K562 (cell line): ENCODE measurements at regions not wholly inside any gene's neighbourhood (a gene's known extent, or its start where the extent isn't known, plus 50 kb on each side); places are given as distances from the start of the nearest gene placed in this dataset.
"Not testable (repeated sequence)": the region's sequence is repeated elsewhere in the genome, so short reads cannot be mapped to it uniquely, and the experiment has no call there.

Source experiments
- ATAC-seq: fragments of 200-7000 bp; cut with Tn5 transposase; 3 replicates; pipeline ENCODE4 v1.9.1; 2020; ENCODE audit warnings: moderate library complexity
- BruUV-seq: library from RNA; stranded (reverse); fragments of 400-500 nt; replicated peaks from 2 replicates; lab custom pipeline; 2021; lab: Mats Ljungman, UMichigan
- CTCF ChIA-PET: fragments of 300-600 bp; formaldehyde crosslinking; extraction: SDS; loops from one replicate; lab custom pipeline; 2021; ENCODE audit warnings: low intra/inter-chr PET ratio; lab: Yijun Ruan, JAX
- POLR2A ChIA-PET: fragments of 300-600, 350-650 bp; sonication (Branson Sonifier 250); formaldehyde crosslinking; extraction: SDS; loops from one replicate; lab custom pipeline; 2021; ENCODE audit warnings: antibody characterized with exemption, inconsistent platforms; lab: Yijun Ruan, JAX
- DNase-seq, 4 experiments: peaks; one replicate each; pipeline versions ENCODE4 v3.0.0 to v3.0.0-alpha.2; 2011 to 2018; ENCODE audit warnings: low spot score in 3 of 4, mixed read lengths in 3 of 4; ENCODE audit errors: extremely low read depth in 1 of 4
- FAIRE-seq: peaks from 2 replicates; lab custom pipeline; 2011; peaks lifted over from hg19 to GRCh38; lab: Jason Lieb, UNC
- H2AFZ ChIP-seq: 2 replicates; pipeline ENCODE4 v1.6.0; 2011; ENCODE audit warnings: low read depth, low read length, control low read depth, inconsistent platforms
- H3K27ac ChIP-seq: fragments of 200-600 bp; 3 replicates; pipeline ENCODE4 v1.8.0; 2011; ENCODE audit warnings: low read depth, mild to moderate bottlenecking, control low read depth, inconsistent platforms, low read length, moderate library complexity, mixed read lengths; ENCODE audit errors: extremely low read depth
- H3K27me3 ChIP-seq, 2 experiments: fragments of 300-600 bp in 1 of 2; 2 replicates in 1 of 2; 3 replicates in 1 of 2; pipeline versions ENCODE4 v1.6.0 to v1.8.0; 2011; ENCODE audit warnings: inconsistent platforms in 2 of 2, low read length in 2 of 2, mild to moderate bottlenecking in 1 of 2, mixed read lengths in 1 of 2, moderate library complexity in 1 of 2; ENCODE audit not compliant: control insufficient read depth in 2 of 2, insufficient read depth in 2 of 2
- H3K36me3 ChIP-seq: fragments of 300-600 bp; 3 replicates; pipeline ENCODE4 v1.8.0; 2011; ENCODE audit warnings: mild to moderate bottlenecking, low read length, inconsistent platforms; ENCODE audit not compliant: control insufficient read depth, insufficient read depth
- H3K4me1 ChIP-seq, 2 experiments: fragments of 200-600 bp in 1 of 2; replicated peaks in 1 of 2; 2 replicates in 1 of 2; 3 replicates in 1 of 2; pipeline versions ENCODE4 v1.5.1 to v1.8.0; 2011; ENCODE audit warnings: inconsistent platforms in 2 of 2, low read length in 2 of 2, mild to moderate bottlenecking in 1 of 2, mixed read lengths in 1 of 2, moderate library complexity in 1 of 2; ENCODE audit not compliant: control insufficient read depth in 2 of 2, insufficient read depth in 2 of 2
- H3K4me2 ChIP-seq: 2 replicates; pipeline ENCODE4 v1.6.1; 2011; ENCODE audit warnings: low read length, control low read depth, inconsistent platforms, mixed read lengths; ENCODE audit not compliant: insufficient read depth
- H3K4me3 ChIP-seq: fragments of 200-600 bp; sonication (generic), shearing (Covaris generic); 2 replicates; pipeline ENCODE4 v1.5.1; 2016; ENCODE audit warnings: control low read depth, inconsistent platforms
- H3K79me2 ChIP-seq: fragments of 200-600 bp; 3 replicates; pipeline ENCODE4 v1.8.0; 2011; ENCODE audit warnings: low read length, inconsistent platforms; ENCODE audit not compliant: control insufficient read depth, insufficient read depth
- H3K9ac ChIP-seq, 2 experiments: 2 replicates each; pipeline versions ENCODE4 v1.6.0 to v1.6.1; 2011; ENCODE audit warnings: low read depth in 2 of 2, low read length in 2 of 2, control low read depth in 1 of 2, inconsistent platforms in 1 of 2, mild to moderate bottlenecking in 1 of 2, mixed read lengths in 1 of 2; ENCODE audit not compliant: insufficient read depth in 1 of 2
- H3K9me1 ChIP-seq: one replicate; pipeline ENCODE4 v1.6.0; 2011; ENCODE audit warnings: inconsistent platforms, mild to moderate bottlenecking, low read length, moderate library complexity; ENCODE audit not compliant: control insufficient read depth, insufficient read depth
- H3K9me3 ChIP-seq: replicated peaks from 2 replicates; pipeline ENCODE4 v1.5.1; 2011; ENCODE audit warnings: low read depth, low read length, inconsistent platforms; ENCODE audit not compliant: control insufficient read depth, insufficient read depth
- H4K20me1 ChIP-seq: replicated peaks from 2 replicates; pipeline ENCODE4 v1.6.1; 2011; ENCODE audit warnings: low read length, inconsistent platforms, mixed read lengths; ENCODE audit not compliant: control insufficient read depth, insufficient read depth
- WGBS: fragments of 100-300 bp; shearing (Covaris generic); methylation state at CpG from one replicate; pipeline ENCODE4 v1.1.6; 2016; ENCODE audit warnings: low coverage, mixed read lengths; ENCODE audit not compliant: insufficient coverage; ENCODE audit errors: missing lambda C conversion rate; 5-methylcytosine and 5-hydroxymethylcytosine counted together
- in situ Hi-C: fragments of 300-500 bp; cut with MboI; formaldehyde crosslinking; loops from 4 replicates; pipeline ENCODE4 v1.15.0; 2018; ENCODE audit warnings: inconsistent platforms, mixed read lengths
- intact Hi-C: fragments of 100-400 bp; cut with micrococcal nuclease; formaldehyde crosslinking; loops from 2 replicates; pipeline ENCODE4 v1.14.2; 2022

GRCh38 chr11:89585471-89585870 is 94.3 kb upstream of the NOX4 start:
- H3K27ac ChIP-seq, H2AFZ ChIP-seq, H3K4me2 ChIP-seq, BruUV-seq, H4K20me1 ChIP-seq, FAIRE-seq, ATAC-seq, H3K9me1 ChIP-seq, H3K27me3 ChIP-seq, H3K36me3 ChIP-seq, H3K4me1 ChIP-seq, DNase-seq, H3K79me2 ChIP-seq, POLR2A ChIA-PET, in situ Hi-C loops, H3K9me3 ChIP-seq, CTCF ChIA-PET, H3K9ac ChIP-seq, intact Hi-C loops, H3K4me3 ChIP-seq: not testable (repeated sequence)
- WGBS, result 0% methylated on average over 2 of the region's 2 CpGs

DNA sequence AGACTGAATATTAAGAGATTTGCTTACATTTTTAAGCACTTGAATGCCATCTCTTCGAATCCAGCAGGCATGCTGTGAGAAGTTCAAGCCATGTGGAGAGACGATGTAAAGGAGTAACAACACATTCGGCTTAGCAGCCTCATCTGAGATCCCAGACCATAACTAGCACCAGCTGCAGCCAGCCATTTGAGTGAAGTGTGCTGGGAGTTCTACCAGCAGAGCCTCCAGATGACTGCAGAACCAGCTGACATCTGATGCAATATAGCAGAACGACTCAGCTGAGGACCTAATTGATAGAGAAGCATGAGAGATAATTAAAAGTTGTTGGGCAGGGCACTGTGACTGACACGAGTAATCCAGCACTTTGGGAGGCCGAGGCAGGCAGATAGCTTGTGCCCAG is 98.2 kb upstream of the NOX4 start:
- POLR2A ChIA-PET, FAIRE-seq, intact Hi-C loops, H3K27me3 ChIP-seq, ATAC-seq, H3K36me3 ChIP-seq, H3K9me1 ChIP-seq, H4K20me1 ChIP-seq, H3K4me1 ChIP-seq, DNase-seq, CTCF ChIA-PET, H2AFZ ChIP-seq, H3K27ac ChIP-seq, H3K9ac ChIP-seq, BruUV-seq, H3K4me3 ChIP-seq, in situ Hi-C loops, H3K9me3 ChIP-seq, H3K79me2 ChIP-seq, H3K4me2 ChIP-seq: not testable (repeated sequence)
- 0% methylated on average over 3 of the region's 6 CpGs for WGBS

DNA sequence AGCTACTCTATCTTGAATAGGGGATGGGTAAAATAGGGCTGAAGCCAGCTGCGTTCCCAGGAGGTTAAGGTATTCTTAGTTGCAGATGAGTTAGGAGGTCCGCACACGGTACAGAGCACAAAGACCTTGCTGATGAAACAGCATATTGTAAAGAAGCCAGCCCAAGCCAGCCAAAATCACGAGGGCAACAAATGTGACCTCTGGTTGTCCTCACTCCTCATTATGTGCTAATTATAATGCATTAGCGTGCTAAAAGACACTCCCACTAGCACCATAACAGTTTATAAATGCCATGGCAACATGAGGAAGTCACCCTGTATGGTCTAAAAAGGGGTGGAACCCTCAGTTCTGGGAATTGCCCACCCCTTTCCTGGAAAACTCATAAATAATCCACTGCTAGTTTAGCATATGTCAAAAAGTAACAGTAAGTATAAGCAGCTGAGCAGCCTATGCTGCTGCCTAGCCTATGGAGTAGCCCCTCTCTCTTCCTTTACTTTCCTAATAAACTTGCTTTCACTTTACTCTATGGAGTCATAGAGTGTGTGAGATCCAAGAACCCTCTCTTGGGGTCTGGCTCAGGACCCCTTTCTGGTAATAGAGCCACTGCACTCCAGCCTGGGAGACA is 98.9 kb upstream of the NOX4 start:
- H3K9me3 ChIP-seq, H3K9me1 ChIP-seq, BruUV-seq, DNase-seq, H2AFZ ChIP-seq, H3K4me2 ChIP-seq, H3K9ac ChIP-seq, H3K27me3 ChIP-seq, in situ Hi-C loops, H4K20me1 ChIP-seq, H3K36me3 ChIP-seq, CTCF ChIA-PET, ATAC-seq, FAIRE-seq, H3K4me1 ChIP-seq, H3K27ac ChIP-seq, POLR2A ChIA-PET, H3K4me3 ChIP-seq, H3K79me2 ChIP-seq: not testable (repeated sequence)
- intact Hi-C loops, result loop anchor here (10.0 kb wide), 1 partner anchor 745 kb away; no protein-coding TSS in a partner anchor
- 2% methylated on average over 5 of the region's 5 CpGs for WGBS

GRCh38 chr11:89601263-89601662 is 108.8 kb upstream of the TRIM77 start:
- H4K20me1 ChIP-seq, H3K27ac ChIP-seq, POLR2A ChIA-PET, H3K4me1 ChIP-seq, H3K9ac ChIP-seq, H3K4me3 ChIP-seq, intact Hi-C loops, DNase-seq, BruUV-seq, H3K36me3 ChIP-seq, H3K9me3 ChIP-seq, H3K4me2 ChIP-seq, H3K27me3 ChIP-seq, CTCF ChIA-PET, ATAC-seq, H3K9me1 ChIP-seq, in situ Hi-C loops, H3K79me2 ChIP-seq, H2AFZ ChIP-seq, FAIRE-seq: not testable (repeated sequence)
- 0% methylated on average over 1 of the region's 1 CpG for WGBS
